ENCODE measurements at regions not wholly inside any gene's neighbourhood (a gene's known extent, or its start where the extent isn't known, plus 50 kb on each side); places are given as distances from the start of the nearest gene placed in this dataset.

DNA sequence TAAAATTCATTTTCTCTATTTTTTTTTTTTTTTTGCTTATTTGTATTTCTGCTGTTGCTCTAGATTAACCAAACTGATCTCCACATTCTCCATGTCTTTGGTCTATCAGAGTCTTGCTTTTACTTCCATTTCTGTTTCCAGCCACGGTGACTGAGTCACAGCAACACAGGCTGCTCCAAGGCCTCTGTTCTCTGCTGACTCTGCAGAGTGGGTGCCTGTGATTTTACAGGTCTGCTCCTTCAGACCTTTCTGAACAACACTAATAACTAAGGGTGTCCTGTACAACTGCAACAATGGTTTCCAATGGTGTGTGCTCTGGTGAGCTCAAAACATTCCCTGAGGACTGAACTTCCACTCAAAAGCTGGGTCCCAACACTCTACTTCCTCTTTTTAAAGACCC lies 102.3 kb upstream of the BMP2 start:
- peak overlapping the region in 1 of 3 experiments; percentile 54; a peak in 1 of 7 replicates for H3K27ac Mint-ChIP-seq
- H3K4me1 Mint-ChIP-seq, result peaks cover 6 to 9% of the 10 kb centered on the region in 2 experiments; a peak in 3 of 4 replicates
- no peak overlapping the region for H2AFZ ChIP-seq (ENCODE audit: low read length)

More for the DNA sequence above, 102.3 kb upstream of the BMP2 start:
- H3K9me3 Mint-ChIP-seq, result peaks cover 2 to 3% of the 10 kb centered on the region in 2 experiments; a peak in 1 of 5 replicates
- Histone ChIP-seq H2BK20ac (ENCODE audit: low read depth, low read length, poor library complexity, severe bottlenecking) (no peak overlapping the region), H4K5ac (ENCODE audit: insufficient read length, low read depth, low read length) (no peak overlapping the region), H3K4me1 (ENCODE audit: insufficient read depth, low read length) (no peaks in the 10 kb centered on the region), H3K14ac (ENCODE audit: insufficient read depth, low read length) (no peak overlapping the region), H2BK5ac (ENCODE audit: insufficient read length, low read length) (no peak overlapping the region), H3K4ac (ENCODE audit: low read depth, low read length) (no peak overlapping the region), H3K56ac (ENCODE audit: insufficient read length, low read depth, low read length) (no peak overlapping the region), H2AK5ac (ENCODE audit: insufficient read length, low read length) (no peak overlapping the region), H3K9ac (ENCODE audit: extremely low read depth, insufficient read length, low read length) (no peak overlapping the region), H3K18ac (ENCODE audit: insufficient read length, low read depth, low read length) (no peak overlapping the region), H3K23ac (ENCODE audit: insufficient read length, low read depth, low read length) (no peak overlapping the region), H3K27me3 (ENCODE audit: insufficient read depth, low read length) (no peaks in the 10 kb centered on the region), H3K9me3 (ENCODE audit: control insufficient read depth, low read depth, low read length) (no peaks in the 10 kb centered on the region), H4K91ac (ENCODE audit: insufficient read length, low read depth, low read length) (no peak overlapping the region), H3K27ac (ENCODE audit: insufficient read length, low read depth, low read length) (no peak overlapping the region), H3K79me1 (ENCODE audit: insufficient read depth, low read depth, low read length, poor library complexity, severe bottlenecking) (no peaks in the 10 kb centered on the region), H2BK12ac (ENCODE audit: insufficient read length, low read depth, low read length) (no peak overlapping the region), H4K8ac (replicated peaks; ENCODE audit: insufficient read length, low read depth, low read length) (no peak overlapping the region), H2BK15ac (ENCODE audit: low read depth, low read length) (no peak overlapping the region), H3K79me2 (ENCODE audit: insufficient read depth, low read length) (no peaks in the 10 kb centered on the region), H3K23me2 (ENCODE audit: insufficient read length, low read depth, low read length, poor library complexity, severe bottlenecking) (no peaks in the 10 kb centered on the region), H2BK120ac (ENCODE audit: low read depth, low read length, poor library complexity, severe bottlenecking) (no peak overlapping the region), H3T11ph (ENCODE audit: low read length) (no peak overlapping the region), H3K4me2 (ENCODE audit: insufficient read depth, insufficient read length, low read length) (no peak overlapping the region), H4K20me1 (ENCODE audit: control insufficient read depth, insufficient read depth, insufficient read length) (no peaks in the 10 kb centered on the region)
- H3K27me3 Mint-ChIP-seq (ENCODE audit: low read depth), result no peaks in the 10 kb centered on the region
- H3K36me3 Mint-ChIP-seq (ENCODE audit: insufficient read depth in 1 of 3, low read depth in 3 of 3), result no peaks in the 10 kb centered on the region; a peak in 1 of 7 replicates
- TF ChIP-seq, protein P1, sequence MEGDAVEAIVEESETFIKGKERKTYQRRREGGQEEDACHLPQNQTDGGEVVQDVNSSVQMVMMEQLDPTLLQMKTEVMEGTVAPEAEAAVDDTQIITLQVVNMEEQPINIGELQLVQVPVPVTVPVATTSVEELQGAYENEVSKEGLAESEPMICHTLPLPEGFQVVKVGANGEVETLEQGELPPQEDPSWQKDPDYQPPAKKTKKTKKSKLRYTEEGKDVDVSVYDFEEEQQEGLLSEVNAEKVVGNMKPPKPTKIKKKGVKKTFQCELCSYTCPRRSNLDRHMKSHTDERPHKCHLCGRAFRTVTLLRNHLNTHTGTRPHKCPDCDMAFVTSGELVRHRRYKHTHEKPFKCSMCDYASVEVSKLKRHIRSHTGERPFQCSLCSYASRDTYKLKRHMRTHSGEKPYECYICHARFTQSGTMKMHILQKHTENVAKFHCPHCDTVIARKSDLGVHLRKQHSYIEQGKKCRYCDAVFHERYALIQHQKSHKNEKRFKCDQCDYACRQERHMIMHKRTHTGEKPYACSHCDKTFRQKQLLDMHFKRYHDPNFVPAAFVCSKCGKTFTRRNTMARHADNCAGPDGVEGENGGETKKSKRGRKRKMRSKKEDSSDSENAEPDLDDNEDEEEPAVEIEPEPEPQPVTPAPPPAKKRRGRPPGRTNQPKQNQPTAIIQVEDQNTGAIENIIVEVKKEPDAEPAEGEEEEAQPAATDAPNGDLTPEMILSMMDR (conservative IDR thresholded peaks at IDR 0.05), result no peak
- WGBS (ENCODE audit: extremely low coverage, insufficient read length, low lambda C conversion rate), result no CpG with 5 or more reads among the region's 1 CpG
- no peak overlapping the region for H3K4me3 Mint-ChIP-seq
- DNase-seq, result no peak

Measured in H9 (cell line).